HG02588 (cell line): ENCODE measurements at regions not wholly inside any gene's neighbourhood (a gene's known extent, or its start where the extent isn't known, plus 50 kb on each side); places are given as distances from the start of the nearest gene placed in this dataset.
"Not testable (repeated sequence)": the region's sequence is repeated elsewhere in the genome, so short reads cannot be mapped to it uniquely, and the experiment has no call there.

Experiments used
- ATAC-seq: cut with Tn5 transposase; IDR thresholded peaks from one replicate; pipeline ENCODE4 v1.9.1; 2021; ENCODE audit warnings: mild to moderate bottlenecking, moderate library complexity; ENCODE audit not compliant: unreplicated experiment

DNA sequence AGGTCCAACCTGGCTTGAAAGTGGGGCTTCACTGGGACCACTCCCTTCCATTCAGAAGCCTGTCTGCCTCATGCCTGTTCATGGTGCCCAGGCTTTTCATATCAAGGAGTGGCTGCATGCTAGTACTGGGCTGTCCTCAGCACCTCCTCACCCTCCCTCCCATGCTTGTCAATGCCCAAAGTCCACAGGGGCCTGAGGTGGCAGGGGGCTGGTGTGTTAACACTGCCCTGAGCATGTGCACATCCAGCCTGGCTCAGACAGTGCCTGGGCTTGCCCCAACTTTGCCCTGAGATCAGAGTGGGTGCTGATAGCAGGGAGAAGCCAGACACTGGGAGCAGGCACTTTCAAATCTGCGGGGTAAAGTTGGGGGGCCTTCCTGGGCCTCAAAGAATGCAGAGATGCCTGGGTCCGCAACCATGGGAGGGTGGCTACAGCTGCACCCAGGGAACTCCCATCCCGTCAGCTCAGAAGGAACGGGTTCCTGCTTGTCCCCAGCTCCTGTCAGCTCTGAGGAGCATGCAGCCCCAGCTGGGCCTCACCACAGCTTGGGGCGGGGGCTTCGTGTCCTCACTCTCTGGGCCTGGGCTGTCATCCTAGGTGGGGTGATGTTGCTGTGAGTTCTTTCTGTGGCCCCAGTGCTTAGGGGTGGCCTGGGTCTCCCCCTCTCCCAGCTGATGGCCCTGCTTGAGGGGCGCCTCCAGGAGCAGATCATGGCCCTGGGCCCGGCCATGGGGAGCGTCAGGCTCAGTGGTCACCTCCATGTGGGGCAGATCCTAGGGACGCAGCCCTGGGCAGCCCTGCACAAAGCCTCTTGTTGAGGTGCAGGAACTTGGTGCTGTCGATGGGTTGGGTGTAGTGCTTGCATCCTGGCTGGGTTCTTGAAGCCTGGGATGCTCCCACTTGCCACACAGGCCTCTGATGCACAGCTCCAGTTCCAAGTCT lies 830.6 kb upstream of the SLITRK5 start:
- no peak for ATAC-seq

DNA sequence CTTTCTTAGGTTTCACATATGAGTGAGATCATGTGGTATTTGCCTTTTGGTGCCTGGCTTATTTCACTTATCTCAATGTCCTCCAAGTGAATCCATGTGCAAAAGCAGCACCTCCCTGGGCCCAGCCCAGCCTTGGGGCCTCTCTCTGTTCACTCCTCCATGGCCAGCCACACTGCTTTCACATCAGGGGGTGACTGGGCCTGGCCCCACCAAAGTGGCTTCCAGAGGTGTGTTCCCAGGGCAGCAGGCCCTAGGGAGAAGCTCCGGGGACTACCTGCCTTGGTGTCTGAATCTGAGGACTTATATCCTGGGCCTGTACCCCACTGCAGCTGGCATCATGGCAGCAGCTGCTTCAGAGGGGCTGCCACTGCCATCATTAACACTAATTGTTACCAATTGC lies 829.9 kb upstream of the SLITRK5 start:
- ATAC-seq = no peak

DNA sequence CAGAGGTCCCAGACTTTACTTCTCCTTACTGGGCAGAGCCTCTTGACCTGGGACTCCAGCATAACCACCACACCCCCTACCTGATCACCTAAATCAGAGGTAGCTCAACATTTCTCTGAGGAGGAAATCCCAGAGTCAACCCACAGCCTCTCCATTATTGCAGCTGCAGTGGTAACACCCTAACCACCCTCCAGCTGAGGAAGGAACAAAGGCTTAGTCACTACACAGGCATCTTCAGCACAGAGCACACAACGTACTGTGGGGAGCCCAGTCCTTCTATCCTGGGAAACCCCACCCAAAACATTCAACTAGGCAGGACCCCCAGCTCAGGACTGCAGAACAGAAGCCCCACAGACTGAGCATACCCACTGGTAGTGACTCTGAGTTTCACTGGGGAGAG lies 824.7 kb upstream of the SLITRK5 start:
- ATAC-seq = no peak

DNA sequence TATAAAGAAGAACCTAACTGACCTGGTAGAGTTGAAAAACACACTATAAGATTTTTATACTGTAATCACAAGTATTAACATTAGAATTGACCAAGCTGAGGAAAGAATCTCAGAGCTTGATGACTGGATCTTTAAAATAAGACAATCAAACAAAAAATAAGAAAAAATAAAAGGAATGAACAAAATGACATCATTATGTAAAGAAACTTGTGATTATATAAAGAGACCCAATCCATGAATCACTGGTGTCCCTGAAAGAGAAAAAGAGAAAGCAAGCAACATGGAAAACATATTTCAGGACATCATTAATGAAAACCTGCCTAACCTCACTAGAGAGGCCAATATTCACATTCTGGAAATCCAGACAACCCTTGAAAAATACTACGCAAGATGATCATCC lies 822.5 kb upstream of the SLITRK5 start:
- ATAC-seq = no peak

DNA sequence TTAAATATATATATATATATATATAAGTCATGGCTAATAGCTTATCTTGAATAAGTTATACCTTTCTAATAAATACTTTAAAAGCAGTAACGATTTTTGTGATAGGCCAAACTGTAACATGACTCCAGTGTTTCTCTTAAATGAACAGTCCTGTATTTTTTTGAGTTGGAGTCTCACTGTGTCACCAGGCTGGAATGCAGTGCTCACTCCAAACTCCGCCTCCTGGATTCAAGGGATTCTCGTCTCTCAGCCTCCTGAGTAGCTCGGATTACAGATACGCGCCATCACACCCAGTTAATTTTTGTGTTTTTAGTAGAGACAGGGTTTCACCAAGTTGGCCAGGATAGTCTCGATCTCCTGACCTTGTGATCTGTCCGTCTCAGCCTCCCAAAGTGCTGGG lies 814.2 kb upstream of the SLITRK5 start:
- ATAC-seq = no peak

DNA sequence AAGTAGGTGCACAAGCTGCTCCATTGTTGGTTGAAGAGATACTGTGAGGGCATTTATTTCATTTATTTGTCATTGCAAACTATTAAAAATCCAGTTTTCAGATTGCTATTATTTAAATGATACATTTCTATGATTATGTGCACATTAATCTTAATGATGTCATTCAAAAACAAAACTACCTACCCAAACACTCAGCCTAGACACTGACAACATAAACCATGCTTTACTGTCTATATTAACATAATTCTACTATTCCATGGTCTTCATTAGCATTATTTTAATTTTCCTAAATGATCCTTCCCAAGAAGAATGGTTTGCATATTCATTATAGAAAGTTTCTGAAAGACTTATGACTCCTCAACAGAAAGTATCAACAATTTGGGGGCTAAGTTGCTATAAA lies 813.0 kb upstream of the SLITRK5 start:
- no peak for ATAC-seq

DNA sequence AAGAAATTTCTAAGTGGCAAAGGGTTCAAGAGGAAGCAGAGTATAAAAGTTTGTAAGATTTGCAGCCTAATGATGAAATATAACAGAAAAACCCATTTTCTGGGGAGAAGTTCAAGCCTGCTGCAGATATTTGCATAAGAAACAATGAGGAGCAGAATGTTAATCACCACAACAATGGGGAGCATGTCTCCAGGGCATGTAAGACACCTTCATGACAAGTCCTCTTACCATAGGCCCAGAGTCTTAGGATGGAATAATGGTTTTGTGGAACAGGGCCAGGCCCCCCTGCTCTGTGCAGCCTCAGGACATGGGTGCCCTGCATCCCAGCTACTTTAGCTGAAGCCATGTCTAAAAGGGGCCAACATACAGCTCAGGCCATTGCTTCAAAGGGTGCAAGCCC lies 809.0 kb upstream of the SLITRK5 start:
- no peak for ATAC-seq

DNA sequence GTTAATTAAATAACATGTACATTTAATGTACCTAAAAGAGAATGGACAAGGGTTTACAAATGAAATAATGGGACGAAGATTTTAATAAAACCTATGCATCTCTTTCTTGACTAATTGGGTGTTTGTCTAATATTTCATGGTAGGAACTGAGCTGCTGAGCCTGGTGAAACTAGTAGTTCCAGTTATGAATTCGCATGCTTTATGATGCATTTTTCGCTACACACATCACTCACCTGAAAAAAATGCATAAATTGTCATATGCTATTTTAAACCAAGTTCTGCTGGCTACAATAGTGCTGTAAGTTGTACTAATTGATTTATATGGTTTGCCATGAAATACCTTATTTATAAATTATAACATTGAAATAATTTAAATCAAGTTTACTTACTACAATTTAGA lies 806.8 kb upstream of the SLITRK5 start:
- ATAC-seq = no peak

DNA sequence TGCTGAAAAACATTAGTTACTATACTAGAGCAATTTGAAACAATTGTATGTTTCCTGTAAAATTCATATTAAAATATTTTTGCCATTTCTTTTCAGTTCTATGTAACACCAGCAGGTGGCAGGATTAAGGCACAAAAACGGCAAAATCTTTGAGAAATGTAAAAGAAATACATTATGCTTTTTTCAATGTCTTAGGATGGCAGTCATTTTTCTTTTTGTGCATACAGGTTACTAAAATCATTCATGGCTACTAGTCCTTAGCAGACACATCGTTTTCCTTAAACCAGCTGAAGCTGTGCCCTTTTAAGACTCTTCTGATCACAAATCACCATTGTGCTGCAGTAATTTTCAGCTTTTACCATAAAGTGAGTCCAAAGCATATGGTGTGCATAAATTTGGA lies 800.7 kb upstream of the SLITRK5 start:
- no peak for ATAC-seq

DNA sequence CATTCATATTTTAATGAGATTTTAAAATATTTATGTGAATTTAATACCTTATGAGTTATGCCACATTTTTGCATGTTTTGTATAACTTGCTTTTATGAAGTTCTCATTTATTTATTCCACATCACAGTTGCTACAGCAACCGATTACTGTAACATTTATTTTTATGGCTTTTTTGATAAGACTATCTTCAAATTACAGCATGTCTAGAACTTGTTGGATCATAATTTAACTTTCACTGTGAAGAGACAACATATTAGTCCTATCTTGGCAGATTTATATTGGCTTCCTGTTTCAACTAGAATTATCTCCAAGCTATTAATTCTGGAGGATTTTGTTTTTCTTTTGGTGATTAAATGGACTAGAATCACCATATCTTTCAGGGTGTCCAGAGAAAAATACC lies 793.7 kb upstream of the SLITRK5 start:
- ATAC-seq = no peak

DNA sequence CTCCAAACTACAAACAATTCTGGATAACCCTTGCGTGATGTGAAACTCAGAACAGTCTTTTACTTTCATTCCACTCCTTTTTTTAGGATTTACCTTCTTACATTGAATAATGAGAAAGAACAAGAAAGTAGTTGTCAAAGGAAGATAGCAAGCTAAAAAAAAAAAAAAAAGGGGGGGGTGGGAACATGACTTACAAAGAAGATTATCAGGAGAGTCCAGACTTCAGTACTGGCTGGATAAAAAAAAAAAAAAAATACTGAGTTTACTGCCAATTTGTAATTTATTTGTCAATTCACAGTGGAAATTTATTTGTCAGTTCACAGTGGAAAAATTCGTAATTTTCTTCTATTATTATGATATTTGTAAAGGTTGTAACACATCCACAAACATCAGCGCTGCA lies 792.4 kb upstream of the SLITRK5 start:
- ATAC-seq = no peak

DNA sequence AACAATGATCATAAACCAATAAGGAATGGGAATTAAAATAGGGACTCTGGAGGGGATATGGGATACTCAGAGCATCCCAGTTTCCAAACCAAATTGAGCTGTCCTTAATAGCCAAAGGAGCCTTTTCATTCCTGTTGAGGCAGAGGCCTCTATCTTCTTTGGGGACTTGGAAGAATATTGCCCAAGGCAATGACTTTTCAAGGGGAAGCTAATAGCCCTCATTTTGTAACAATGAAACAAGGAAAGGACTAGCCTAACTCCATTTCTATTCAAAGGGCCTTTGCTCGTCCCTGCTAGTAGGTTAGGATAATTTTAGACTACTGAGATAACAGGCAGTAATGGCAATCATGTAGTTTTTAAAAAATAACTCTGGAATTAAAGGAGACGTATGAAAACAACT lies 789.8 kb upstream of the SLITRK5 start:
- no peak for ATAC-seq

DNA sequence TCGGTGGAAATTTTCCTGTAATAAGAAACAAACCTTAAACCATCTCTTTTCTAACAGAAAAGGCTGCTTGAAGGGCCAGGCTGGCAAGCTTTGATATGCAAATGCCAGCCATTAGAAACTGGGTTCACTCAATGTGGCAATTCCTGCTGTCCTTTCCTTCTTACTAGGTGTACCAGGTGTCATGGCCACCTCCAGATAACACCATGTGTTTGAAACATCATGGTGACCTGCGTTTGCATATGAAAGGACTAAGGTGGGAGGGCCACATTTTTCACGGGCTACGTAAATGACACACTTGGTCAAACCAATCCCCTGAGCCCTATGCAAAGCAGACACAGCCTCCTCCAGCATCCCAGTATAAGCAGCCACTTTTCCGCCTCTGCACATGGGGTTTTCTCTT lies 789.1 kb upstream of the SLITRK5 start:
- ATAC-seq = no peak

DNA sequence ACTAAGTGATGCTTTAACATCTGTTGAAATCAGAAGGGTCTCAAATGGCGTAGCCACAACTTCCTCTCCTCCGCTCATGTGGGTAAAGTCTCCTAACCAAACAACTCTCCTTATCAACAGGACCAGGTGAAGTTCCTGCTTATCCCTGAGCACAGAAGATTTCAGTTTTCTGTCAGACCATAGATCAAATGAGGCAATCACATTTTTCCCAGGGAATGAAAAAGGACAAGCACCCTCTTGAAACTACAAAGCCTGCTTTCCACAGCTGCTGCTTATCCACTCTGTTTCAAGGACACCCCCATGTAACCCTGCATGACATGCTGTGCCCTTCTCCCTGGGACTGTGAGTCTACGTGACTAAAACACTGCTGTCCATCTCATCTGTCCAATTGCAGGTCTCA lies 788.3 kb upstream of the SLITRK5 start:
- ATAC-seq = no peak

DNA sequence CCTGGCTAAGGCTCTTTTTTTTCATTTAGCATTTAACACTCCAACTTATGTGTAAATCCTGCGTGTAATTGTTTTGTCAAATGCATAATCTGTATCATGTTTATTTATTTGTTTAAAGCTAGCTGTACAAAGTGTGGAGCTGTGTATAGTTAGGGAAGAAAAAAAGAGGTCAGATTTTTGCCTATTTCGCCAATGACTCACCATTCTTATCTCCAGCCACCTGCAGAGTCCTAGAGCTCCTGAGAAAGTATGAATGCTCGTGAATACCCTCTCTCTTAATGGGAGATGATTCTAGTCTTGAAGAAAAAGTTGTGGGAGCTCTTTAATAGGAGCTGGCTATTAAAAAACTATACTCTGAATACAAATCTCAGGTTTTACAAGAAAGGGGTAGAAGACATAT lies 778.8 kb upstream of the SLITRK5 start:
- no peak for ATAC-seq

DNA sequence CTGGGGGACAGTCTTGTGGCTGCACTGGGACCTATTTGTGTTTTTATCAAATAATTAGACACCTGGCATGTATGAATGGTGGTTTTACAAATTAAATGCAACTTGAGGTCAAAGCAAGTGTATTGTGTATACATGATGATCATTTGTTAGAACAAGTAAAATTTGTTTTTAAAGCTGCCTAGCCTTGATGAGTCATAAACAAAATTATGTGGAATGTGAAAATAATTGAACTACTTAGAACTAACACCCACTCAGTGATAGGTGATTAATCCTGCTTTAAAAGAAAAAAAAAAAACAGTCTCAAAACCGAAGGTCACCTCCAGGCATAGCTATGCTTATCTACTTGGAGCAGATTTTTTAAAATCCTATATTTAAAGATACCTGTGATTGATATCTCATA lies 770.3 kb upstream of the SLITRK5 start:
- no peak for ATAC-seq

DNA sequence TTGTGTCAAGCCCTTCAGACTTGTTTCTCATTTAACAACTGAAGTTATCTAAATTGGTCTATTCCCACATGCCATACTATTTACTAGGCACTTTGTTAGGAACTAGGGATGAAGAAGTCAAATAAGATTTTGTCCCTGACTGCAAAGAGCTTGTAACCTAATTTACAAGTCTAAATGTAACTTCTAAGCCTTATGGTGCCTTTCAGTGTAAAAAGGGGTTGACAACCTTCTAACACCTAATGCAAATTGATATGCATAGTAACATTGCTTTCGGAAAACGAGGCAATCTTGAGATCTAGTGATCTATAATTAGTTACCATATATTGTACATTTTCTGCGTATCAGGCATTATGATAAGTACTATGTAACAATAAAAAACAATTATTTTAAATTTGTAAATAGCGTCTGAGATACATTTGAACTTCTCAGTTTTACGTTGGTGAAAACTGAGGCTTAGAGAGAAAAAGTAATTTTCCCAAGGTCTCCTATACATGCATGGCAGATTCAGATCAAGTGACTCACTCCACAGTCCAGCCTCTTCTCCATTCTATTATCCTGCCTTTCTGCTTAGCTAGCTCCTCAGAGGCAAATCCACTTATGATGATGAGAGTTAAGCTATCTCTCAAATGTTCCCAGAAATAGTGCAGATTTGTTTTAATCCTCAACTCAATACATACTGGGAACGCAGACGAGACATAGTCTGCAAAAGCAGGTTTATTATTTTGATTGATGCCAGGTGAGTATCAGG lies 764.9 kb upstream of the SLITRK5 start:
- no peak for ATAC-seq

DNA sequence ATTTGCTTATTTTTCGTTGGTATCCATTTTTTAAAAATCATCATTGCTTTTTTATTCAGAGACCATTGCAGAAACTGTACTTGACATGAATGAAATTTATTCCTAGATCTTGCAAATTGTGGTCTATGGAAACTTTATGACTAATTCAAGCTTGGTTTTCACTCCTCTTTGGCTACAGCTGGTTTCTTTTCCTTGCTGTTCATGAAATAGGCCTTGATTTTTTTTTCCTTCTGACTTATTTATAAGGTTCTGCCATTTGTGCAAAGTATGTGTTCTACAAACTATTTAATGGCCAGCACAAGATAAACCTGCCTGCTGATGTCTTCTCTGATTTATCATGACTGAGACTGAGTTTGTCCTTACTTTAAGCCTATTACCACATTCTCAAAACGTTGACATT lies 764.0 kb upstream of the SLITRK5 start:
- no peak for ATAC-seq

DNA sequence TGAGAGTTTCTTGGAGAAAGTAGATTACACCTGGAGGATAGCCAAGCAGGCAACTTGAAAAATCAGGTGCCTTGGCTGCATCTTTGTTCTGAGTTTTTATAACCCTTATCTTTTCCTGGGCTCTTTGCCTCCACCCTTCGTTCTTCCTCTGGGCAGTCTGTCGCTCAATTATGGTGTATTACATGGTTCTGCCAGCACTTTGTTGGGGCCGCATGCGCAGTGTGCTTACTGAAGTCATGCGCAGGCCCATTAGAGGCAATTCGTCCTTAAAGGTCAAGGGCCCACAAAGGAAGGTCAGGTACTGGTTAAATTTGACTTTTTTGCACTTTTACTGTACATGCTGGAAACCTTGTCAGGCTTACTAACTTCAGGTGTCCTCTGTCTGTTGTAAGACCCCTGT lies 761.9 kb upstream of the SLITRK5 start:
- no peak for ATAC-seq

DNA sequence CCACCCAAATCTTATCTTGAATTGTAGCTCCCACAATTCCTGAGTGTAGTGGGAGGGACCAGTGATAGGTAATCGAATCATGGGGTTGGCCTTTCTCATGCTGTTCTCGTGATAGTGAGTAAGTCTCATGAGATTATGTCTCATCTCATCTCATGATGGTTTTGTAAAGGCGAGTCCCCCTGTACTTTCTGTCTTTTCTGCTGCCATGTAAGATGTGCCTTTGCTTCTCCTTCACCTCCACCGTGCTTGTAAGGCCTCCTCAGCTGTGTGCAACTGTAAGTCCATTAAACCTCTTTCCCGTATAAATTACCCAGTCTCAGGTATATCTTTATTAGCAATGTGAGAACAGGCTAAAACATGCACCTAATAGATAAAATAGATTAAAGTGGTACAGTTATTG lies 756.4 kb upstream of the SLITRK5 start:
- ATAC-seq = no peak

DNA sequence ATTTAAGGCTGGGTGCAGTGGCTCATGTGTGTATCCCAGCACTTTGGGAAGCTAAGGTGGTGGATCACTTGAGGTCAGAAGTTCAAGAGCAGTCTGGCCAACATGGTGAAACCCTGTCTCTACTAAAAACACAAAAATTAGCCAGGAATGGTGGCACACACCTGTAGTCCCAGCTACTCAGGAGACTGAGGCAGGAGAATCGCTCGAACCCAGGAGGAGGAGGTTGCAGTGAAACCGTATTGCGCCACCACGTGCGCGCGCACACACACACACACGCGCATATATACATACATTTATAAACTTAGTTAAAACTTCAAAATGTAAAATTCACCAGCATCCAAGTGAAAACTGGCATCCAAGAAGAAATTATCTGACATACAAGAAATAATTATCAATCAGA lies 753.7 kb upstream of the SLITRK5 start:
- not testable (repeated sequence) for ATAC-seq

DNA sequence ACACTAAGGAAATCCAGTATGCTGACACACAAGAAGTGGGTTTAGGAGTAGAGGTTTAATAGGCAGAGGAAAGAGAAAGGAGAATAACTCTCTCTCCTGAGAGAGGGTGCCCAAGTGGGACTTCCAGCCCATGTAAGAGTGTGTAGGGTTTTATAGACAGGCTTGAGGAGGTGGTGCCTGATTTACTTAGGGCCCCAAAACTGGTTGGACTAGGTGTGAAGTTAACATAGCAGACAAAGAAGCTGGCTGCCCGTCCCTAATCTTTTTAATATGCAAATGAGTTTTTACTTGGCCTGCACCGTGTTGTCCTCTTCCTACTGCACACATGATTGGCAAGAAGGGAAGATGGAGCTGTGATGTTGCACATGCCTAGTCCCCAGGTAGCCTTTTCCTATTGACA lies 752.5 kb upstream of the SLITRK5 start:
- no peak for ATAC-seq
